ENCODE measurements at regions not wholly inside any gene's neighbourhood (a gene's known extent, or its start where the extent isn't known, plus 50 kb on each side); places are given as distances from the start of the nearest gene placed in this dataset.

DNA sequence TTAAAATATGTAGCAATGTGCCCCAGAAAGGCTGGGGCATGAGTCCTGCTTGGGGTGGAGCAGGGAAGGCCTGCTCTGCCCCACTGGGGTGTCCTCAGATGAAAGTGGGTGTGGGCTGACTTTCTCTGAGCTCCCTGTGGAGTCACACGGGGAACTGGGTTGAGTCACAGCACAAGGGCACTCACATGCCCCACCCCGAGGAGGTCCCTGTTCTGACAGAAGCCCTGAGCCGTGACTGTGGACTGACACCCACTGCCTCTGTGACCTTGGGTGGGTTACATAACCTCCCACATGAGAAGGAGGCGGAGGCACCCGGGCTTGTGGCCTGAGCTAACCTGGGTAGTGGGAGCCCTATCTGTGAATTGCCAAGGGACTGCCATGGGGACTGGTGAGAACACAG lies 52.5 kb upstream of the TINAGL1 start (continued):
- TF ChIP-seq, protein P1, sequence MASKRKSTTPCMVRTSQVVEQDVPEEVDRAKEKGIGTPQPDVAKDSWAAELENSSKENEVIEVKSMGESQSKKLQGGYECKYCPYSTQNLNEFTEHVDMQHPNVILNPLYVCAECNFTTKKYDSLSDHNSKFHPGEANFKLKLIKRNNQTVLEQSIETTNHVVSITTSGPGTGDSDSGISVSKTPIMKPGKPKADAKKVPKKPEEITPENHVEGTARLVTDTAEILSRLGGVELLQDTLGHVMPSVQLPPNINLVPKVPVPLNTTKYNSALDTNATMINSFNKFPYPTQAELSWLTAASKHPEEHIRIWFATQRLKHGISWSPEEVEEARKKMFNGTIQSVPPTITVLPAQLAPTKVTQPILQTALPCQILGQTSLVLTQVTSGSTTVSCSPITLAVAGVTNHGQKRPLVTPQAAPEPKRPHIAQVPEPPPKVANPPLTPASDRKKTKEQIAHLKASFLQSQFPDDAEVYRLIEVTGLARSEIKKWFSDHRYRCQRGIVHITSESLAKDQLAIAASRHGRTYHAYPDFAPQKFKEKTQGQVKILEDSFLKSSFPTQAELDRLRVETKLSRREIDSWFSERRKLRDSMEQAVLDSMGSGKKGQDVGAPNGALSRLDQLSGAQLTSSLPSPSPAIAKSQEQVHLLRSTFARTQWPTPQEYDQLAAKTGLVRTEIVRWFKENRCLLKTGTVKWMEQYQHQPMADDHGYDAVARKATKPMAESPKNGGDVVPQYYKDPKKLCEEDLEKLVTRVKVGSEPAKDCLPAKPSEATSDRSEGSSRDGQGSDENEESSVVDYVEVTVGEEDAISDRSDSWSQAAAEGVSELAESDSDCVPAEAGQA (IDR thresholded peaks at IDR 0.05; ENCODE audit: low read depth) = no peak
- TF ChIP-seq, protein P1 (CRISPR knock-in tag; IDR thresholded peaks at IDR 0.05; ENCODE audit: borderline replicate concordance) = no peak
- TF ChIP-seq ZNF644 (CRISPR knock-in tag; IDR thresholded peaks at IDR 0.05; ENCODE audit: low read depth) (no peak), ZNF34 (CRISPR knock-in tag; IDR thresholded peaks at IDR 0.05; ENCODE audit: borderline replicate concordance) (no peak), MZF1 (CRISPR knock-in tag; IDR thresholded peaks at IDR 0.05; ENCODE audit: borderline replicate concordance) (no peak), SOX5 (CRISPR knock-in tag; IDR thresholded peaks at IDR 0.05; ENCODE audit: borderline replicate concordance) (0 out of 2 replicates have a peak, but pooled peaks have one; percentile 23), ZNF205 (CRISPR knock-in tag; IDR thresholded peaks at IDR 0.05) (no peak), KDM2A (CRISPR knock-in tag; IDR thresholded peaks at IDR 0.05; ENCODE audit: borderline replicate concordance, low read depth) (0 out of 2 replicates have a peak, but pooled peaks have one; percentile 19), GABPB1 (CRISPR knock-in tag; IDR thresholded peaks at IDR 0.05) (no peak), ZNF607 (CRISPR knock-in tag; IDR thresholded peaks at IDR 0.05; ENCODE audit: borderline replicate concordance) (no peak)
- TF ChIP-seq, protein P2, sequence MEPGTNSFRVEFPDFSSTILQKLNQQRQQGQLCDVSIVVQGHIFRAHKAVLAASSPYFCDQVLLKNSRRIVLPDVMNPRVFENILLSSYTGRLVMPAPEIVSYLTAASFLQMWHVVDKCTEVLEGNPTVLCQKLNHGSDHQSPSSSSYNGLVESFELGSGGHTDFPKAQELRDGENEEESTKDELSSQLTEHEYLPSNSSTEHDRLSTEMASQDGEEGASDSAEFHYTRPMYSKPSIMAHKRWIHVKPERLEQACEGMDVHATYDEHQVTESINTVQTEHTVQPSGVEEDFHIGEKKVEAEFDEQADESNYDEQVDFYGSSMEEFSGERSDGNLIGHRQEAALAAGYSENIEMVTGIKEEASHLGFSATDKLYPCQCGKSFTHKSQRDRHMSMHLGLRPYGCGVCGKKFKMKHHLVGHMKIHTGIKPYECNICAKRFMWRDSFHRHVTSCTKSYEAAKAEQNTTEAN (CRISPR knock-in tag; conservative IDR thresholded peaks at IDR 0.05) = no peak
- TF ChIP-seq, protein P3, sequence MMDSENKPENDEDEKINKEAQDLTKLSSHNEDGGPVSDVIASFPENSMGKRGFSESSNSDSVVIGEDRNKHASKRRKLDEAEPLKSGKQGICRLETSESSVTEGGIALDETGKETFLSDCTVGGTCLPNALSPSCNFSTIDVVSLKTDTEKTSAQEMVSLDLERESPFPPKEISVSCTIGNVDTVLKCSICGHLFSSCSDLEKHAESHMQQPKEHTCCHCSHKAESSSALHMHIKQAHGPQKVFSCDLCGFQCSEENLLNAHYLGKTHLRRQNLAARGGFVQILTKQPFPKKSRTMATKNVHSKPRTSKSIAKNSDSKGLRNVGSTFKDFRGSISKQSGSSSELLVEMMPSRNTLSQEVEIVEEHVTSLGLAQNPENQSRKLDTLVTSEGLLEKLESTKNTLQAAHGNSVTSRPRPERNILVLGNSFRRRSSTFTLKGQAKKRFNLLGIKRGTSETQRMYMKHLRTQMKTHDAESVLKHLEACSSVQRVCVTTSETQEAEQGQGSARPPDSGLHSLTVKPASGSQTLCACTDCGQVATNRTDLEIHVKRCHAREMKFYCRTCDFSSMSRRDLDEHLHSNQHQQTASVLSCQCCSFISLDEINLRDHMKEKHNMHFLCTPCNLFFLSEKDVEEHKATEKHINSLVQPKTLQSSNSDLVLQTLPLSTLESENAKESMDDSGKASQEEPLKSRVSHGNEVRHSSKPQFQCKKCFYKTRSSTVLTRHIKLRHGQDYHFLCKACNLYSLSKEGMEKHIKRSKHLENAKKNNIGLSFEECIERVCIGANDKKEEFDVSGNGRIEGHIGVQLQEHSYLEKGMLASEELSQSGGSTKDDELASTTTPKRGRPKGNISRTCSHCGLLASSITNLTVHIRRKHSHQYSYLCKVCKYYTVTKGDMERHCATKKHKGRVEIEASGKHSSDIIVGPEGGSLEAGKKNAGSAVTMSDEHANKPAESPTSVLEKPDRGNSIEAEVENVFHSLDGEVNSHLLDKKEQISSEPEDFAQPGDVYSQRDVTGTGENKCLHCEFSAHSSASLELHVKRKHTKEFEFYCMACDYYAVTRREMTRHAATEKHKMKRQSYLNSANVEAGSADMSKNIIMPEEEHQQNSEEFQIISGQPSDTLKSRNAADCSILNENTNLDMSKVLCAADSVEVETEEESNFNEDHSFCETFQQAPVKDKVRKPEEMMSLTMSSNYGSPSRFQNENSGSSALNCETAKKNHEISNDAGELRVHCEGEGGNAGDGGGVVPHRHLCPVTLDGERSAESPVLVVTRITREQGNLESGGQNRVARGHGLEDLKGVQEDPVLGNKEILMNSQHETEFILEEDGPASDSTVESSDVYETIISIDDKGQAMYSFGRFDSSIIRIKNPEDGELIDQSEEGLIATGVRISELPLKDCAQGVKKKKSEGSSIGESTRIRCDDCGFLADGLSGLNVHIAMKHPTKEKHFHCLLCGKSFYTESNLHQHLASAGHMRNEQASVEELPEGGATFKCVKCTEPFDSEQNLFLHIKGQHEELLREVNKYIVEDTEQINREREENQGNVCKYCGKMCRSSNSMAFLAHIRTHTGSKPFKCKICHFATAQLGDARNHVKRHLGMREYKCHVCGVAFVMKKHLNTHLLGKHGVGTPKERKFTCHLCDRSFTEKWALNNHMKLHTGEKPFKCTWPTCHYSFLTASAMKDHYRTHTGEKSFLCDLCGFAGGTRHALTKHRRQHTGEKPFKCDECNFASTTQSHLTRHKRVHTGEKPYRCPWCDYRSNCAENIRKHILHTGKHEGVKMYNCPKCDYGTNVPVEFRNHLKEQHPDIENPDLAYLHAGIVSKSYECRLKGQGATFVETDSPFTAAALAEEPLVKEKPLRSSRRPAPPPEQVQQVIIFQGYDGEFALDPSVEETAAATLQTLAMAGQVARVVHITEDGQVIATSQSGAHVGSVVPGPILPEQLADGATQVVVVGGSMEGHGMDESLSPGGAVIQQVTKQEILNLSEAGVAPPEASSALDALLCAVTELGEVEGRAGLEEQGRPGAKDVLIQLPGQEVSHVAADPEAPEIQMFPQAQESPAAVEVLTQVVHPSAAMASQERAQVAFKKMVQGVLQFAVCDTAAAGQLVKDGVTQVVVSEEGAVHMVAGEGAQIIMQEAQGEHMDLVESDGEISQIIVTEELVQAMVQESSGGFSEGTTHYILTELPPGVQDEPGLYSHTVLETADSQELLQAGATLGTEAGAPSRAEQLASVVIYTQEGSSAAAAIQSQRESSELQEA (CRISPR knock-in tag; IDR thresholded peaks at IDR 0.05; ENCODE audit: not compliant biosample characterization) = no peak
- TF ChIP-seq, protein P4, sequence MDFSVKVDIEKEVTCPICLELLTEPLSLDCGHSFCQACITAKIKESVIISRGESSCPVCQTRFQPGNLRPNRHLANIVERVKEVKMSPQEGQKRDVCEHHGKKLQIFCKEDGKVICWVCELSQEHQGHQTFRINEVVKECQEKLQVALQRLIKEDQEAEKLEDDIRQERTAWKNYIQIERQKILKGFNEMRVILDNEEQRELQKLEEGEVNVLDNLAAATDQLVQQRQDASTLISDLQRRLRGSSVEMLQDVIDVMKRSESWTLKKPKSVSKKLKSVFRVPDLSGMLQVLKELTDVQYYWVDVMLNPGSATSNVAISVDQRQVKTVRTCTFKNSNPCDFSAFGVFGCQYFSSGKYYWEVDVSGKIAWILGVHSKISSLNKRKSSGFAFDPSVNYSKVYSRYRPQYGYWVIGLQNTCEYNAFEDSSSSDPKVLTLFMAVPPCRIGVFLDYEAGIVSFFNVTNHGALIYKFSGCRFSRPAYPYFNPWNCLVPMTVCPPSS (IDR thresholded peaks at IDR 0.05) = no peak

Data from HepG2 (cell line).